Retinal pigment epithelial cell (primary cell): ENCODE measurements at regions not wholly inside any gene's neighbourhood (a gene's known extent, or its start where the extent isn't known, plus 50 kb on each side); places are given as distances from the start of the nearest gene placed in this dataset.

ENCODE experiments used
- DNase-seq: peaks from one replicate; pipeline ENCODE4 v3.0.0-alpha.2; 2010; ENCODE audit warnings: low read depth
- H3K4me3 ChIP-seq: 2 replicates; pipeline ENCODE4 v1.5.1; 2011; ENCODE audit warnings: mild to moderate bottlenecking, low read length, control low read depth, moderate library complexity
- TF ChIP-seq, protein P1 (sequence below): conservative IDR thresholded peaks from 2 replicates; pipeline ENCODE4 v1.5.1; 2011; ENCODE audit warnings: low read depth, low read length, control low read depth, inconsistent platforms

DNA sequence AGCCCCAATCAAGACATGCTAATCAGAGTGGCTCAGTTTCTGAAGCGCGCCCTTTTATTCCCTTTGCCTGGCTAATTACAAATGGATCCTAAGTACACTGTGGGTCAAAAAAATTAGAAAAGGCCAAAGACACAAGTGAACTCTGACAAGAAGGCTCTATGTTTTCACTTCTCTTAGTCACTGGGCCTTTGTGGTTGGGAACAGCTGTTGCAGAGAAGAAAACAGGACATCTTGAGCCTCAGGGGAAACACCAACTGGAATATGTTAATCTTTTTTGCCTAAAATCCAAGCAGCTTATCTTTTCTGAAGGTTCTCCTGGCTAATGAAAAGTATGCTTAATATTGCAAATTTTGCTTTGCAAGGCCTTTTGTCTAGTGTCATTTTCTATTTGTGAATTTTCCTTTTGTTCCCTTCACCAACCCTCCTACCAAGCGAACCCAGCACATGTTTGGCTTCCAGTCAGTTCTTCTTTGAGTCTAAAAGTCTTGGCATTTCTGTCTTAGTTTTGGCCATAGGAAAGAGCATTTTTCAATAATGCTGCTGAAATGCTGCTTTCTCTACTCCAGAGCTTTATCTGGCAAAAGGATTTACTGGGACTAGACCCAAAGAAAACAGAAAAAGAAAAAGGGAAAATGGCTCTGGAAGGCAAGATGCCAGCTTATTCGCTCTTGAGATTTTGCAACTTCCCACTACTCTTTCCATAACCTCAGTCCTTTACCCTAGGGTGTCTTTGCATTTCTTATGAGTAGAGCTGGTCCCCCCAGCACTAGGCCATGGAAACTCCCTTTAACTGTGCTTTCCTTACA, 440.2 kb upstream of the ST6GAL2 start:
- TF ChIP-seq, protein P1, sequence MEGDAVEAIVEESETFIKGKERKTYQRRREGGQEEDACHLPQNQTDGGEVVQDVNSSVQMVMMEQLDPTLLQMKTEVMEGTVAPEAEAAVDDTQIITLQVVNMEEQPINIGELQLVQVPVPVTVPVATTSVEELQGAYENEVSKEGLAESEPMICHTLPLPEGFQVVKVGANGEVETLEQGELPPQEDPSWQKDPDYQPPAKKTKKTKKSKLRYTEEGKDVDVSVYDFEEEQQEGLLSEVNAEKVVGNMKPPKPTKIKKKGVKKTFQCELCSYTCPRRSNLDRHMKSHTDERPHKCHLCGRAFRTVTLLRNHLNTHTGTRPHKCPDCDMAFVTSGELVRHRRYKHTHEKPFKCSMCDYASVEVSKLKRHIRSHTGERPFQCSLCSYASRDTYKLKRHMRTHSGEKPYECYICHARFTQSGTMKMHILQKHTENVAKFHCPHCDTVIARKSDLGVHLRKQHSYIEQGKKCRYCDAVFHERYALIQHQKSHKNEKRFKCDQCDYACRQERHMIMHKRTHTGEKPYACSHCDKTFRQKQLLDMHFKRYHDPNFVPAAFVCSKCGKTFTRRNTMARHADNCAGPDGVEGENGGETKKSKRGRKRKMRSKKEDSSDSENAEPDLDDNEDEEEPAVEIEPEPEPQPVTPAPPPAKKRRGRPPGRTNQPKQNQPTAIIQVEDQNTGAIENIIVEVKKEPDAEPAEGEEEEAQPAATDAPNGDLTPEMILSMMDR = no peak
- DNase-seq = peak; percentile 65
- H3K4me3 ChIP-seq = no peak overlapping the region

DNA sequence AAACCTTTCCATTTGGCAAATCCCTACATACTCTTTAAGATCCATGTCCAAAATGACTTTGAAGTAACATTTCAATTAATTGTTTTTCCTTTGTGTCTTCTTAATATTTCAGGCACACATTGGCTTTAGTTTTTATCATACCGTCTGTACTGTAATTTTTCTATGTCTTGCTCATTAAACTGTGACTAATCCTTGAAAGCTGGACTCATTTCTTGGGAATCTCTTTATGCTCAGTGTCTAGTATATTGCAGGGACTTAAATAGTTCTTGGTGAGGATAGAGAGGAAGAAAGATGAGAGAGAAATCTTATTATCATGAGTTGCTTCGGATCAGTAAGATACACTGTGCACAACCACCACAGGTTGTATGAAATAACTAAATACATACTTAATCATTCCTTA, 448.3 kb upstream of the ST6GAL2 start:
- no peak for DNase-seq
- TF ChIP-seq, protein P1 = no peak
- H3K4me3 ChIP-seq = no peak overlapping the region

DNA sequence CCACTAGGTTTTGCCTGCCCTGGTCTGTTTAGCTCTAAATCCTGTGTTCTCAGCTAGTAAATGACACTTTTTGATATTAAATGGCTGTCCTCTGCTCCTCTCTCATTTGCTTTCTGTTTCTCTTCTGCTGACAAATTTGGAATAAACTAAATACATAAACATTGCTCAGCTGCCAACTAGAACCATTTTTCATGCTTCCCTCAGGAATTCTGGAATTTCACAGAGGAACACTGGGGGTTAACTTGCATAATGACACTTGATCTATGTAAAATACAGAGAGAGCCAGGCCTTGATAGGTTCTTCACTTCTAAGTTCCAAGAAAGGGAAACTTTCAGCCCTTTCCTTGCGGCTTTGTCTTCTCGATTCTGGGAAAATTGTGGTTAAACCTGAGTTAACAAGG, 450.6 kb upstream of the ST6GAL2 start:
- H3K4me3 ChIP-seq = no peak overlapping the region
- TF ChIP-seq, protein P1 = no peak
- DNase-seq = no peak

DNA sequence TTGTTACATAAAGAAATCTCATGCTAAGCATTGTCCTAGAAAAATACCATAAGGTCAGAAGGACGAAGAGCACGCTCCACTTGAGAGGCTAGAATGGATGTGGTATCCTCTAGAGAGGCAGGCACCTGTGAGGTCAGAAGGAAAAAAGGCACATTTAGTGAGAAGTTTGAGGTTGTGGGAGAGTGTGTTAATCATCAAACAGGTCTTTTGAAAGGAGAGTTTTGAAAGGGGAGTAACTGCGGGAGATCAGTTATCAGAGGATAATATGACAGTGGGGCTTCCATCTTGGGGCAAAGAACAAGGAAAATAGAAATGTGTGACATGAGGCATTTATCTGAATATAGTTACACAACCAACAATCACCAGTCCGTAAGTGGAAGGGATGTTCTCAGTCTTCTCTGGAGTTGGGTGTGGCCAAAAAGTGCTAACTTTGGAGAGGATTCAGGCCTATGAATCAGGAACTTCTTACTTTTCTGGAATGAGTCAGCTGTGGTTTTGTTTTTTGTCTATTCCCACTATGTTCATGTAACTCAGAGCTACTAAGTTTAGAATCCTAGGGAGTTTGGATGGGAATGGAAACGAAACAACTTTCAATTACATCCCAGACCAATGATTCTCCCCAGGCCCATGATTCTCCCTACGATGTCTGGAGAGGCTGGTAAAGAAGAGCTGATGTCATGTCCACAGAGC, 451.4 kb upstream of the ST6GAL2 start:
- TF ChIP-seq, protein P1 = no peak
- H3K4me3 ChIP-seq = no peak overlapping the region
- DNase-seq = no peak

DNA sequence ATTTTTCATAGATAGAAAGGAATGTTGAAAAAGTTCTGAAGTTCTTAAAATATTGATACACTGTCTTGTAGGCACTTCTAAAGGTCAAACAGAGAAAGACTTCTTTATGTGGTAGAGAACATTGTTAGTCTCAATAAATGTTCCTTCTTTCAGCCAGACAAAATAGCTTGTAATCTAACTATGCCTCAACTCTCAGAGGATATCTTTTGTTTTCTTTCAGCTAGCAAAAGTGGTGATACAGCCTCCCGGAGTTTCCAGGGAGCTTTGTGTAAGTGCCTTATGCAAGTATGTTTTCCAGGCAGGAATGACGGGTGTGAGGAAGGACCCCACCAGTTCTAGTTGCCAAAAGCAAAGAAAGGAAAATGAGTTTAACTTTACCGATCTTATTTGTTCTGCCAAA, 452.1 kb upstream of the ST6GAL2 start:
- DNase-seq = no peak
- TF ChIP-seq, protein P1 = no peak
- H3K4me3 ChIP-seq = no peak overlapping the region

DNA sequence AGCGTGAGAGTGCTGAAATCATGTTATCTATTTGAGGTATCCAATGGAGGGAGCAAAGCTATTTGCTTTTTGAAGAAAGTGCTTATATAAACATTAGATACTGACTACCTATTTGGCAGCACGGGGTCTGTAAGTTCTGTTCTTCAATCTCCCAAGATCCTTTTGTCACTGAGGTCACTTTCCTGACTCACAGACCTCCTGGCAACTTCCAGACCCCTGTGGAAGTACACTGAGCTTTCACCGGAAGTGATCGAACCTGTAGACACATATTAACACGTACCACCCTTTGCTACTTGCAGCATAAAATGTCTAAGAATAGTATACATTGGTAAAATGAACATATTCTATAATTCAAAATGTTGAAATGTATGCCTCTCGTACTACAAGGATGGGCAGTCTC, 452.6 kb upstream of the ST6GAL2 start:
- no peak for DNase-seq
- TF ChIP-seq, protein P1 = no peak
- no peak overlapping the region for H3K4me3 ChIP-seq

DNA sequence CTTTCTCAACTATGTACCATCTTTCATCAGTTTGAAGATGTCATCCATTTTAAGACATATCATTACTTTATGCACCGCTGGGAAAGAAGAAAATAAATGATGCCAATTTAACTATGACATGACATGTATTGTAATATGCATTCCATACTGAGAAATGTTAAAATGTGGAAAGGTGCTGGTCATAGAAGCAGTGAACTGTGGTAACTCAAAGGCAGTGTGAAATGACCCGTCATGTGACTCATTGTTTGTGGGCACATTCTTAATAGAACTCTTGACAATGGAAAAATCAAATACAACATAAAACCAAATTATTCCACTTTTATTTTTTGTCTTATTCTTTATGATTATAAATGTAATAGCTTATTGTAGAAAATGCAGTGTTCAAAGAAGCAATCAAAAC, 455.0 kb upstream of the ST6GAL2 start:
- DNase-seq = no peak
- TF ChIP-seq, protein P1 = no peak
- H3K4me3 ChIP-seq = no peak overlapping the region
